ENCODE measurements at regions not wholly inside any gene's neighbourhood (a gene's known extent, or its start where the extent isn't known, plus 50 kb on each side); places are given as distances from the start of the nearest gene placed in this dataset.

DNA sequence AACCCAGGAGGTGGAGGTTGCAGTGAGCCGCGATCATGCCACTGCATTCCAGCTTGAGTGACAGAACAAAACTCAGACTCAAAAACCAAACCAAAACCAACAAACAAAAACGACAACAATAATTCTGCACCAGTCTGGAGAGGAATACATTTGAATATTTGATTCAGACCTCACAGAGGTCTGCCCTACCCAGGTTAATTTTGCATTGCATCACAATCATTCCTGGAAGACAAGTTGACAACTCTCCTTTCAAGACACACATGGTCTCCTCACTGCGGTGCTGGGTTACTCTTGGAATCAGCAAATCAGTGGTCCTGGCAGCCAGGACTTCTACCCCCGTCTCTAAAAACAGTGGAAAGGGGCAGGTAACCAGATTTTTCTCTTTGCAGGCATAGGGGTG is 79.9 kb upstream of the TMTC4 start:
- no peak for TF ChIP-seq POLR2A (IDR thresholded peaks at IDR 0.05)
- TF ChIP-seq, protein P1, sequence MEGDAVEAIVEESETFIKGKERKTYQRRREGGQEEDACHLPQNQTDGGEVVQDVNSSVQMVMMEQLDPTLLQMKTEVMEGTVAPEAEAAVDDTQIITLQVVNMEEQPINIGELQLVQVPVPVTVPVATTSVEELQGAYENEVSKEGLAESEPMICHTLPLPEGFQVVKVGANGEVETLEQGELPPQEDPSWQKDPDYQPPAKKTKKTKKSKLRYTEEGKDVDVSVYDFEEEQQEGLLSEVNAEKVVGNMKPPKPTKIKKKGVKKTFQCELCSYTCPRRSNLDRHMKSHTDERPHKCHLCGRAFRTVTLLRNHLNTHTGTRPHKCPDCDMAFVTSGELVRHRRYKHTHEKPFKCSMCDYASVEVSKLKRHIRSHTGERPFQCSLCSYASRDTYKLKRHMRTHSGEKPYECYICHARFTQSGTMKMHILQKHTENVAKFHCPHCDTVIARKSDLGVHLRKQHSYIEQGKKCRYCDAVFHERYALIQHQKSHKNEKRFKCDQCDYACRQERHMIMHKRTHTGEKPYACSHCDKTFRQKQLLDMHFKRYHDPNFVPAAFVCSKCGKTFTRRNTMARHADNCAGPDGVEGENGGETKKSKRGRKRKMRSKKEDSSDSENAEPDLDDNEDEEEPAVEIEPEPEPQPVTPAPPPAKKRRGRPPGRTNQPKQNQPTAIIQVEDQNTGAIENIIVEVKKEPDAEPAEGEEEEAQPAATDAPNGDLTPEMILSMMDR (IDR thresholded peaks at IDR 0.05): no peak

Measured in body of pancreas (tissue), 4 donors.